Activated T-cell treated with anti-CD3 and anti-CD28 coated beads, Interleukin-2, amount 50 U/mL, for 4 hours (primary cell): ENCODE measurements at regions not wholly inside any gene's neighbourhood (a gene's known extent, or its start where the extent isn't known, plus 50 kb on each side); places are given as distances from the start of the nearest gene placed in this dataset.

Experiments used
- ATAC-seq, 2 donors: fragments of 200-7000 bp; cut with Tn5 transposase; one replicate each; pipeline ENCODE4 v1.10.0; 2021
- DNase-seq: peaks from one replicate; pipeline ENCODE4 v3.0.0-alpha.2; 2020
- H3K27me3 Mint-ChIP-seq: one replicate; pipeline ENCODE4 v1.8.0; 2021; ENCODE audit warnings: low read depth, mixed read lengths
- H3K36me3 Mint-ChIP-seq: one replicate; pipeline ENCODE4 v1.8.0; 2022; ENCODE audit warnings: mixed read lengths; ENCODE audit not compliant: insufficient read depth
- H3K4me1 Mint-ChIP-seq: one replicate; pipeline ENCODE4 v1.8.0; 2021; ENCODE audit warnings: low read depth, mixed read lengths
- H3K4me3 Mint-ChIP-seq: one replicate; pipeline ENCODE4 v1.8.0; 2021; ENCODE audit warnings: mild to moderate bottlenecking, moderate library complexity, mixed read lengths
- H3K9me3 Mint-ChIP-seq: one replicate; pipeline ENCODE4 v1.8.0; 2021; ENCODE audit warnings: mixed read lengths

- H3K36me3 Mint-ChIP-seq = no peaks in the 10 kb centered on the region
- no peaks in the 10 kb centered on the region for H3K27me3 Mint-ChIP-seq
- DNase-seq (no peak), ATAC-seq (no peak)
- H3K4me3 Mint-ChIP-seq = no peak overlapping the region
- H3K4me1 Mint-ChIP-seq = no peaks in the 10 kb centered on the region
- H3K9me3 Mint-ChIP-seq = peaks cover 8% of the 10 kb centered on the region
Measured at GRCh38 chr5:118228489-118228888, 759.9 kb downstream of the DTWD2 start.

- Mint-ChIP-seq H3K27me3 (no peaks in the 10 kb centered on the region), H3K36me3 (no peaks in the 10 kb centered on the region), H3K4me3 (no peak overlapping the region), H3K9me3 (peaks cover 4% of the 10 kb centered on the region), H3K4me1 (no peaks in the 10 kb centered on the region)
- no peak for ATAC-seq
- DNase-seq = no peak
Measured at GRCh38 chr5:118224546-118224945, 763.8 kb downstream of the DTWD2 start.

GRCh38 chr5:118220556-118221195 is 767.7 kb downstream of the DTWD2 start:
- H3K4me1 Mint-ChIP-seq = no peaks in the 10 kb centered on the region
- H3K4me3 Mint-ChIP-seq = no peak overlapping the region
- peaks cover 13% of the 10 kb centered on the region for H3K9me3 Mint-ChIP-seq
- ATAC-seq (no peak), DNase-seq (no peak)
- H3K27me3 Mint-ChIP-seq = no peaks in the 10 kb centered on the region
- H3K36me3 Mint-ChIP-seq = no peaks in the 10 kb centered on the region

GRCh38 chr5:118211606-118212005 is 776.7 kb downstream of the DTWD2 start:
- Mint-ChIP-seq H3K27me3 (no peaks in the 10 kb centered on the region), H3K36me3 (no peaks in the 10 kb centered on the region), H3K4me1 (no peaks in the 10 kb centered on the region), H3K4me3 (no peak overlapping the region), H3K9me3 (peaks cover 26% of the 10 kb centered on the region)
- no peak for ATAC-seq
- DNase-seq = no peak

- H3K4me3 Mint-ChIP-seq = no peak overlapping the region
- DNase-seq (no peak), ATAC-seq (no peak)
- no peaks in the 10 kb centered on the region for H3K4me1 Mint-ChIP-seq
- no peaks in the 10 kb centered on the region for H3K27me3 Mint-ChIP-seq
- H3K9me3 Mint-ChIP-seq = peaks cover 16% of the 10 kb centered on the region
- no peaks in the 10 kb centered on the region for H3K36me3 Mint-ChIP-seq
Measured at GRCh38 chr5:118208031-118208453, 780.3 kb downstream of the DTWD2 start.

- H3K36me3 Mint-ChIP-seq = no peaks in the 10 kb centered on the region
- DNase-seq (no peak), ATAC-seq (no peak)
- H3K4me3 Mint-ChIP-seq = no peak overlapping the region
- H3K4me1 Mint-ChIP-seq = no peaks in the 10 kb centered on the region
- H3K27me3 Mint-ChIP-seq = no peaks in the 10 kb centered on the region
- peaks cover 3% of the 10 kb centered on the region for H3K9me3 Mint-ChIP-seq
Measured at GRCh38 chr5:118199801-118200200, 788.5 kb downstream of the DTWD2 start.

GRCh38 chr5:118196229-118196628 is 792.1 kb downstream of the DTWD2 start:
- Mint-ChIP-seq H3K4me1 (no peaks in the 10 kb centered on the region), H3K4me3 (no peak overlapping the region), H3K27me3 (no peaks in the 10 kb centered on the region), H3K36me3 (no peaks in the 10 kb centered on the region), H3K9me3 (peaks cover 3% of the 10 kb centered on the region)
- ATAC-seq (no peak), DNase-seq (no peak)

GRCh38 chr5:118195211-118195610 is 793.1 kb downstream of the DTWD2 start:
- peaks cover 3% of the 10 kb centered on the region for H3K9me3 Mint-ChIP-seq
- no peaks in the 10 kb centered on the region for H3K36me3 Mint-ChIP-seq
- no peak overlapping the region for H3K4me3 Mint-ChIP-seq
- no peak for DNase-seq
- no peak for ATAC-seq
- H3K27me3 Mint-ChIP-seq = no peaks in the 10 kb centered on the region
- no peaks in the 10 kb centered on the region for H3K4me1 Mint-ChIP-seq

GRCh38 chr5:118193194-118193905 is 795.0 kb downstream of the DTWD2 start:
- ATAC-seq (no peak), DNase-seq (no peak)
- Mint-ChIP-seq H3K9me3 (peaks cover 8% of the 10 kb centered on the region), H3K4me3 (no peak overlapping the region), H3K27me3 (no peaks in the 10 kb centered on the region), H3K36me3 (no peaks in the 10 kb centered on the region), H3K4me1 (no peaks in the 10 kb centered on the region)

- no peaks in the 10 kb centered on the region for H3K4me1 Mint-ChIP-seq
- no peak overlapping the region for H3K4me3 Mint-ChIP-seq
- DNase-seq (no peak), ATAC-seq (no peak)
- H3K9me3 Mint-ChIP-seq = peaks cover 7% of the 10 kb centered on the region
- no peaks in the 10 kb centered on the region for H3K36me3 Mint-ChIP-seq
- no peaks in the 10 kb centered on the region for H3K27me3 Mint-ChIP-seq
Measured at GRCh38 chr5:118185018-118185417, 803.3 kb downstream of the DTWD2 start.

- no peaks in the 10 kb centered on the region for H3K27me3 Mint-ChIP-seq
- H3K9me3 Mint-ChIP-seq = peaks cover 10% of the 10 kb centered on the region
- DNase-seq (no peak), ATAC-seq (no peak)
- H3K4me1 Mint-ChIP-seq = no peaks in the 10 kb centered on the region
- no peak overlapping the region for H3K4me3 Mint-ChIP-seq
- H3K36me3 Mint-ChIP-seq = no peaks in the 10 kb centered on the region
Measured at GRCh38 chr5:118176146-118176545, 812.2 kb downstream of the DTWD2 start.

GRCh38 chr5:118174671-118175070 is 813.7 kb downstream of the DTWD2 start:
- H3K9me3 Mint-ChIP-seq = peaks cover 10% of the 10 kb centered on the region
- no peak overlapping the region for H3K4me3 Mint-ChIP-seq
- ATAC-seq (no peak), DNase-seq (no peak)
- no peaks in the 10 kb centered on the region for H3K36me3 Mint-ChIP-seq
- H3K4me1 Mint-ChIP-seq = no peaks in the 10 kb centered on the region
- no peaks in the 10 kb centered on the region for H3K27me3 Mint-ChIP-seq

GRCh38 chr5:118173340-118173739 is 815.0 kb downstream of the DTWD2 start:
- Mint-ChIP-seq H3K36me3 (no peaks in the 10 kb centered on the region), H3K4me3 (no peak overlapping the region), H3K9me3 (peaks cover 8% of the 10 kb centered on the region), H3K4me1 (no peaks in the 10 kb centered on the region), H3K27me3 (no peaks in the 10 kb centered on the region)
- ATAC-seq (no peak), DNase-seq (no peak)

GRCh38 chr5:118165619-118166018 is 822.7 kb downstream of the DTWD2 start:
- no peaks in the 10 kb centered on the region for H3K36me3 Mint-ChIP-seq
- H3K27me3 Mint-ChIP-seq = no peaks in the 10 kb centered on the region
- DNase-seq = no peak
- H3K9me3 Mint-ChIP-seq = peaks cover 4% of the 10 kb centered on the region
- H3K4me1 Mint-ChIP-seq = no peaks in the 10 kb centered on the region
- ATAC-seq = no peak
- no peak overlapping the region for H3K4me3 Mint-ChIP-seq

- no peaks in the 10 kb centered on the region for H3K36me3 Mint-ChIP-seq
- DNase-seq = no peak
Measured at GRCh38 chr5:118156181-118156580, 832.2 kb downstream of the DTWD2 start.

More at GRCh38 chr5:118156181-118156580, 832.2 kb downstream of the DTWD2 start:
- peaks cover 6% of the 10 kb centered on the region for H3K9me3 Mint-ChIP-seq
- no peaks in the 10 kb centered on the region for H3K27me3 Mint-ChIP-seq
- no peaks in the 10 kb centered on the region for H3K4me1 Mint-ChIP-seq
- no peak for ATAC-seq
- no peak overlapping the region for H3K4me3 Mint-ChIP-seq
